ENCODE measurements at regions not wholly inside any gene's neighbourhood (a gene's known extent, or its start where the extent isn't known, plus 50 kb on each side); places are given as distances from the start of the nearest gene placed in this dataset.
"Not testable (repeated sequence)": the region's sequence is repeated elsewhere in the genome, so short reads cannot be mapped to it uniquely, and the experiment has no call there.

GRCh38 chr2:176781570-176782217 is 430.9 kb upstream of the HNRNPA3 start:
- no peak for DNase-seq (ENCODE audit: low read depth in 4 of 4, low spot score in 3 of 4)

GRCh38 chr2:176784633-176785200 is 427.9 kb upstream of the HNRNPA3 start:
- no peak for DNase-seq (ENCODE audit: low read depth in 4 of 4, low spot score in 3 of 4)

- no peak for DNase-seq (ENCODE audit: low read depth in 4 of 4, low spot score in 3 of 4)
These were observed 422.8 kb upstream of the HNRNPA3 start for GRCh38 chr2:176789751-176790150.

GRCh38 chr2:176790468-176790867 is 422.1 kb upstream of the HNRNPA3 start:
- DNase-seq (ENCODE audit: low read depth in 4 of 4, low spot score in 3 of 4) = no peak

GRCh38 chr2:176793792-176794191 is 418.8 kb upstream of the HNRNPA3 start:
- DNase-seq (ENCODE audit: low read depth in 4 of 4, low spot score in 3 of 4) = no peak

- DNase-seq (ENCODE audit: low read depth in 4 of 4, low spot score in 3 of 4) = no peak
These were observed 418.2 kb upstream of the HNRNPA3 start for GRCh38 chr2:176794392-176794791.

GRCh38 chr2:176795823-176796222 is 416.8 kb upstream of the HNRNPA3 start:
- DNase-seq (ENCODE audit: low read depth in 4 of 4, low spot score in 3 of 4) = no peak

GRCh38 chr2:176796677-176797076 is 415.9 kb upstream of the HNRNPA3 start:
- not testable (repeated sequence) for DNase-seq (ENCODE audit: low read depth in 4 of 4, low spot score in 3 of 4)

GRCh38 chr2:176804392-176804791 is 408.2 kb upstream of the HNRNPA3 start:
- no peak for DNase-seq (ENCODE audit: low read depth in 4 of 4, low spot score in 3 of 4)

GRCh38 chr2:176805345-176805744 is 407.2 kb upstream of the HNRNPA3 start:
- no peak for DNase-seq (ENCODE audit: low read depth in 4 of 4, low spot score in 3 of 4)

- no peak for DNase-seq (ENCODE audit: low read depth in 4 of 4, low spot score in 3 of 4)
These were observed 400.3 kb upstream of the HNRNPA3 start for GRCh38 chr2:176812246-176812775.

- no peak for DNase-seq (ENCODE audit: low read depth in 4 of 4, low spot score in 3 of 4)
These were observed 399.4 kb upstream of the HNRNPA3 start for GRCh38 chr2:176813156-176813555.

- no peak for DNase-seq (ENCODE audit: low read depth in 4 of 4, low spot score in 3 of 4)
These were observed 399.0 kb upstream of the HNRNPA3 start for GRCh38 chr2:176813621-176814049.

GRCh38 chr2:176814274-176814673 is 398.3 kb upstream of the HNRNPA3 start:
- no peak for DNase-seq (ENCODE audit: low read depth in 4 of 4, low spot score in 3 of 4)

GRCh38 chr2:176814740-176815367 is 397.7 kb upstream of the HNRNPA3 start:
- DNase-seq (ENCODE audit: low read depth in 4 of 4, low spot score in 3 of 4) = no peak

- DNase-seq (ENCODE audit: low read depth in 4 of 4, low spot score in 3 of 4) = no peak
These were observed 395.5 kb upstream of the HNRNPA3 start for GRCh38 chr2:176817061-176817565.

- no peak for DNase-seq (ENCODE audit: low read depth in 4 of 4, low spot score in 3 of 4)
These were observed 394.5 kb upstream of the HNRNPA3 start for GRCh38 chr2:176818076-176818475.

- no peak for DNase-seq (ENCODE audit: low read depth in 4 of 4, low spot score in 3 of 4)
These were observed 394.0 kb upstream of the HNRNPA3 start for GRCh38 chr2:176818617-176819016.

GRCh38 chr2:176819306-176819705 is 393.3 kb upstream of the HNRNPA3 start:
- DNase-seq (ENCODE audit: low read depth in 4 of 4, low spot score in 3 of 4) = no peak

- DNase-seq (ENCODE audit: low read depth in 4 of 4, low spot score in 3 of 4) = no peak
These were observed 392.1 kb upstream of the HNRNPA3 start for GRCh38 chr2:176820371-176820932.

GRCh38 chr2:176821350-176821749 is 391.2 kb upstream of the HNRNPA3 start:
- no peak for DNase-seq (ENCODE audit: low read depth in 4 of 4, low spot score in 3 of 4)
